H9 (cell line): ENCODE measurements at regions not wholly inside any gene's neighbourhood (a gene's known extent, or its start where the extent isn't known, plus 50 kb on each side); places are given as distances from the start of the nearest gene placed in this dataset.

Experiments
- DNase-seq: peaks from one replicate; pipeline ENCODE4 v3.0.0-alpha.2; 2017
- H2AFZ ChIP-seq: one replicate; pipeline ENCODE4 v1.6.1; 2013; ENCODE audit warnings: mild to moderate bottlenecking, low read length, control low read depth, moderate library complexity
- H2AK5ac ChIP-seq: 2 replicates; pipeline ENCODE4 v1.6.1; 2013; ENCODE audit warnings: low read length, control low read depth, mixed read lengths; ENCODE audit not compliant: insufficient read length
- H2BK120ac ChIP-seq: one replicate; pipeline ENCODE4 v1.6.1; 2013; ENCODE audit warnings: low read depth, mild to moderate bottlenecking, low read length, control low read depth, inconsistent platforms; ENCODE audit not compliant: poor library complexity, severe bottlenecking
- H2BK12ac ChIP-seq: 2 replicates; pipeline ENCODE4 v1.6.1; 2013; ENCODE audit warnings: low read length, control low read depth, mixed read lengths, low read depth; ENCODE audit not compliant: insufficient read length
- H2BK15ac ChIP-seq: 2 replicates; pipeline ENCODE4 v1.6.1; 2013; ENCODE audit warnings: low read depth, low read length, control low read depth
- H2BK20ac ChIP-seq: one replicate; pipeline ENCODE4 v1.6.1; 2013; ENCODE audit warnings: low read depth, mild to moderate bottlenecking, low read length, control low read depth, inconsistent platforms; ENCODE audit not compliant: poor library complexity, severe bottlenecking
- H2BK5ac ChIP-seq: 2 replicates; pipeline ENCODE4 v1.6.1; 2013; ENCODE audit warnings: low read length, control low read depth, mixed read lengths; ENCODE audit not compliant: insufficient read length
- H3K14ac ChIP-seq: 2 replicates; pipeline ENCODE4 v1.6.1; 2013; ENCODE audit warnings: low read length, control low read depth; ENCODE audit not compliant: insufficient read depth
- H3K18ac ChIP-seq: 2 replicates; pipeline ENCODE4 v1.6.1; 2013; ENCODE audit warnings: low read depth, mild to moderate bottlenecking, mixed read lengths, low read length, control low read depth; ENCODE audit not compliant: insufficient read length
- H3K23ac ChIP-seq: 2 replicates; pipeline ENCODE4 v1.6.1; 2013; ENCODE audit warnings: low read length, control low read depth, mixed read lengths, low read depth; ENCODE audit not compliant: insufficient read length
- H3K23me2 ChIP-seq: 2 replicates; pipeline ENCODE4 v1.6.1; 2013; ENCODE audit warnings: low read depth, mild to moderate bottlenecking, mixed read lengths, low read length, control low read depth; ENCODE audit not compliant: insufficient read length, poor library complexity, severe bottlenecking
- H3K27ac ChIP-seq: 2 replicates; pipeline ENCODE4 v1.5.1; 2013; ENCODE audit warnings: low read length, control low read depth, mixed read lengths, low read depth; ENCODE audit not compliant: insufficient read length
- H3K27me3 ChIP-seq: 2 replicates; pipeline ENCODE4 v1.6.1; 2013; ENCODE audit warnings: low read length, control low read depth, inconsistent platforms; ENCODE audit not compliant: insufficient read depth
- H3K4ac ChIP-seq: 2 replicates; pipeline ENCODE4 v1.6.1; 2013; ENCODE audit warnings: low read depth, mild to moderate bottlenecking, control low read depth, inconsistent platforms, low read length, moderate library complexity
- H3K4me1 ChIP-seq: 2 replicates; pipeline ENCODE4 v1.6.1; 2013; ENCODE audit warnings: low read length, control low read depth, inconsistent platforms; ENCODE audit not compliant: insufficient read depth
- H3K4me2 ChIP-seq: 2 replicates; pipeline ENCODE4 v1.6.1; 2013; ENCODE audit warnings: low read length, control low read depth, mixed read lengths; ENCODE audit not compliant: insufficient read length, insufficient read depth
- H3K56ac ChIP-seq: 2 replicates; pipeline ENCODE4 v1.6.1; 2013; ENCODE audit warnings: low read depth, mild to moderate bottlenecking, mixed read lengths, low read length, control low read depth; ENCODE audit not compliant: insufficient read length
- H3K79me1 ChIP-seq: 2 replicates; pipeline ENCODE4 v1.6.1; 2013; ENCODE audit warnings: low read depth, mild to moderate bottlenecking, moderate library complexity, low read length, control low read depth, inconsistent platforms; ENCODE audit not compliant: insufficient read depth, poor library complexity, severe bottlenecking
- H3K79me2 ChIP-seq: 2 replicates; pipeline ENCODE4 v1.6.1; 2013; ENCODE audit warnings: low read length, control low read depth, inconsistent platforms; ENCODE audit not compliant: insufficient read depth
- H3K9ac ChIP-seq: 2 replicates; pipeline ENCODE4 v1.6.1; 2013; ENCODE audit warnings: low read length, control low read depth, mixed read lengths; ENCODE audit not compliant: insufficient read length; ENCODE audit errors: extremely low read depth
- H3K9me3 ChIP-seq: one replicate; pipeline ENCODE4 v1.6.1; 2013; ENCODE audit warnings: low read depth, low read length, inconsistent platforms; ENCODE audit not compliant: control insufficient read depth
- H3T11ph ChIP-seq: one replicate; pipeline ENCODE4 v1.6.1; 2013; ENCODE audit warnings: mild to moderate bottlenecking, low read length, control low read depth, inconsistent platforms
- H4K20me1 ChIP-seq: one replicate; pipeline ENCODE4 v1.6.1; 2013; ENCODE audit not compliant: control insufficient read depth, insufficient read length, insufficient read depth
- H4K5ac ChIP-seq: 2 replicates; pipeline ENCODE4 v1.6.1; 2013; ENCODE audit warnings: low read depth, mild to moderate bottlenecking, mixed read lengths, low read length, control low read depth; ENCODE audit not compliant: insufficient read length
- H4K8ac ChIP-seq: replicated peaks from 2 replicates; pipeline ENCODE4 v1.6.1; 2013; ENCODE audit warnings: low read length, control low read depth, mixed read lengths, low read depth; ENCODE audit not compliant: insufficient read length
- H4K91ac ChIP-seq: 2 replicates; pipeline ENCODE4 v1.6.1; 2013; ENCODE audit warnings: low read depth, mild to moderate bottlenecking, moderate library complexity, mixed read lengths, low read length, control low read depth; ENCODE audit not compliant: insufficient read length
- H3K27ac Mint-ChIP-seq, 3 experiments: 2 replicates in 2 of 3; 3 replicates in 1 of 3; pipeline ENCODE4 v1.8.0; 2020 to 2021; ENCODE audit warnings: mixed read lengths in 3 of 3, mild to moderate bottlenecking in 1 of 3, moderate library complexity in 1 of 3
- H3K27me3 Mint-ChIP-seq: 2 replicates; pipeline ENCODE4 v1.8.0; 2021; ENCODE audit warnings: low read depth, mild to moderate bottlenecking, moderate library complexity, mixed read lengths
- H3K36me3 Mint-ChIP-seq, 3 experiments: 2 replicates in 2 of 3; 3 replicates in 1 of 3; pipeline ENCODE4 v1.8.0; 2020 to 2021; ENCODE audit warnings: low read depth in 3 of 3, mixed read lengths in 3 of 3; ENCODE audit not compliant: insufficient read depth in 1 of 3
- H3K4me1 Mint-ChIP-seq, 2 experiments: 2 replicates each; pipeline ENCODE4 v1.8.0; 2020; ENCODE audit warnings: mixed read lengths in 2 of 2
- H3K4me3 Mint-ChIP-seq, 2 experiments: 2 replicates in 1 of 2; 3 replicates in 1 of 2; pipeline ENCODE4 v1.8.0; 2020 to 2021; ENCODE audit warnings: mild to moderate bottlenecking in 2 of 2, mixed read lengths in 2 of 2, moderate library complexity in 1 of 2
- H3K9me3 Mint-ChIP-seq, 2 experiments: 2 replicates in 1 of 2; 3 replicates in 1 of 2; pipeline ENCODE4 v1.8.0; 2020; ENCODE audit warnings: mild to moderate bottlenecking in 2 of 2, mixed read lengths in 2 of 2, moderate library complexity in 1 of 2
- WGBS: extraction: QIAGEN DNeasy Blood & Tissue Kit; methylation state at CpG from one replicate; pipeline ENCODE4 v1.1.7; 2013; ENCODE audit warnings: missing lambda C conversion rate, low lambda C conversion rate, mixed read lengths; ENCODE audit not compliant: insufficient read length; ENCODE audit errors: extremely low coverage; 5-methylcytosine and 5-hydroxymethylcytosine counted together
- TF ChIP-seq, protein P1 (sequence below): fragments of 200-600 bp; sonication (generic); conservative IDR thresholded peaks from 3 replicates; pipeline ENCODE4 v1.8.0; 2021; ENCODE audit warnings: antibody characterized with exemption, mild to moderate bottlenecking

DNA sequence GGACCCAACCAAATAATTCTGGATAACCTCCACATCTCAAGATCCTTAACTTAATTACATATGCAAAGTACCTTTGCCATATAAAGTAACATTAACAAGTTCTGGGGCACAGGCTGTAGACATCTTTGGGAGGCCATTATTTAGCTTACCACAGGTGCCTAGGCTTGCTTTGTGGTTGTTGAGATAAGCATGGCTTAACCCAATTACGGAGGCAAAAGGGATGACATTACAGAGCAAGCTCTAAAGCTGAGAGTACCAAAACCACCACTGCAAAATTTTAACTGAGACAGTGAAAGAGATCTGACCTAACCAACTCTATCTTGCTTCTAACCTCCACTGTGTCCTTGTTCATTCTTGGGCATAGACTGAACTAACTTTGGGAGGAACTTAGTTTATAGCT lies 502.9 kb upstream of the ATXN8OS start:
- H3K27ac Mint-ChIP-seq: no peak overlapping the region
- Histone ChIP-seq H3K79me2 (no peaks in the 10 kb centered on the region), H2BK15ac (no peak overlapping the region), H2AK5ac (no peak overlapping the region), H4K20me1 (no peaks in the 10 kb centered on the region), H3K14ac (no peak overlapping the region), H2AFZ (no peak overlapping the region), H3K23ac (no peak overlapping the region), H4K8ac (no peak overlapping the region), H3K79me1 (no peaks in the 10 kb centered on the region), H3K27ac (no peak overlapping the region), H2BK20ac (no peak overlapping the region), H4K5ac (no peak overlapping the region), H3K23me2 (no peaks in the 10 kb centered on the region), H3K4me2 (no peak overlapping the region), H3K9me3 (no peaks in the 10 kb centered on the region), H3K4ac (no peak overlapping the region), H2BK12ac (no peak overlapping the region), H3K4me1 (no peaks in the 10 kb centered on the region), H3K27me3 (no peaks in the 10 kb centered on the region), H3T11ph (no peak overlapping the region), H3K9ac (no peak overlapping the region), H2BK120ac (no peak overlapping the region), H3K18ac (no peak overlapping the region), H3K56ac (no peak overlapping the region), H4K91ac (no peak overlapping the region), H2BK5ac (no peak overlapping the region)
- peaks cover 0 to 7% of the 10 kb centered on the region in 2 experiments; a peak in 2 of 4 replicates for H3K4me1 Mint-ChIP-seq
- H3K27me3 Mint-ChIP-seq: no peaks in the 10 kb centered on the region
- TF ChIP-seq, protein P1, sequence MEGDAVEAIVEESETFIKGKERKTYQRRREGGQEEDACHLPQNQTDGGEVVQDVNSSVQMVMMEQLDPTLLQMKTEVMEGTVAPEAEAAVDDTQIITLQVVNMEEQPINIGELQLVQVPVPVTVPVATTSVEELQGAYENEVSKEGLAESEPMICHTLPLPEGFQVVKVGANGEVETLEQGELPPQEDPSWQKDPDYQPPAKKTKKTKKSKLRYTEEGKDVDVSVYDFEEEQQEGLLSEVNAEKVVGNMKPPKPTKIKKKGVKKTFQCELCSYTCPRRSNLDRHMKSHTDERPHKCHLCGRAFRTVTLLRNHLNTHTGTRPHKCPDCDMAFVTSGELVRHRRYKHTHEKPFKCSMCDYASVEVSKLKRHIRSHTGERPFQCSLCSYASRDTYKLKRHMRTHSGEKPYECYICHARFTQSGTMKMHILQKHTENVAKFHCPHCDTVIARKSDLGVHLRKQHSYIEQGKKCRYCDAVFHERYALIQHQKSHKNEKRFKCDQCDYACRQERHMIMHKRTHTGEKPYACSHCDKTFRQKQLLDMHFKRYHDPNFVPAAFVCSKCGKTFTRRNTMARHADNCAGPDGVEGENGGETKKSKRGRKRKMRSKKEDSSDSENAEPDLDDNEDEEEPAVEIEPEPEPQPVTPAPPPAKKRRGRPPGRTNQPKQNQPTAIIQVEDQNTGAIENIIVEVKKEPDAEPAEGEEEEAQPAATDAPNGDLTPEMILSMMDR: no peak
- DNase-seq: no peak
- no peak overlapping the region for H3K4me3 Mint-ChIP-seq
- peaks cover 0 to 3% of the 10 kb centered on the region in 2 experiments; a peak in 2 of 5 replicates for H3K9me3 Mint-ChIP-seq
- no CpG with 5 or more reads among the region's 1 CpG for WGBS
- H3K36me3 Mint-ChIP-seq: no peaks in the 10 kb centered on the region; a peak in 1 of 7 replicates
